Activated CD8-positive, alpha-beta memory T cell treated with anti-CD3 and anti-CD28 coated beads, Interleukin-2, amount 50 U/mL, for 48 hours (primary cell): ENCODE measurements at regions not wholly inside any gene's neighbourhood (a gene's known extent, or its start where the extent isn't known, plus 50 kb on each side); places are given as distances from the start of the nearest gene placed in this dataset.
"Not testable (repeated sequence)": the region's sequence is repeated elsewhere in the genome, so short reads cannot be mapped to it uniquely, and the experiment has no call there.

Experiments
- DNase-seq: peaks from one replicate; pipeline ENCODE4 v3.0.0-alpha.2; 2020

DNA sequence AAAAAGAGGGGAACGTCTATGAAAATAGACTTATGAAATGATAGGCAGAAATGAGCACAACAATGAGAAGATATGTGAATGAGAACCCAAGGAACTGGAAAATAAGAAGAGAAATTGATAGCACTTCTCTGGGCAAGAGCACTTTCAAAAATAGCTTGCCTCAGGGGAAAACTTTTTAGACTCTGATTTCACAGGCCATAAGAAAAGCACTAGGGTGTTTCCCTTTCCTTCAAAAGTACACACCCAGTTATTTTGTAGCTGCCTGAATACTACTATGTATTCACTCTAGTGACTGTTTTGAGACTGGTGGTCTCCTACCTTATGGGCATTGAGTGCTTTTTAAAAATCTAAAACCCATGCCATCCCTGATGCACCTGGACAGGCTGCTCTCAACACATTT lies 172.3 kb upstream of the SOX6 start:
- no peak for DNase-seq

DNA sequence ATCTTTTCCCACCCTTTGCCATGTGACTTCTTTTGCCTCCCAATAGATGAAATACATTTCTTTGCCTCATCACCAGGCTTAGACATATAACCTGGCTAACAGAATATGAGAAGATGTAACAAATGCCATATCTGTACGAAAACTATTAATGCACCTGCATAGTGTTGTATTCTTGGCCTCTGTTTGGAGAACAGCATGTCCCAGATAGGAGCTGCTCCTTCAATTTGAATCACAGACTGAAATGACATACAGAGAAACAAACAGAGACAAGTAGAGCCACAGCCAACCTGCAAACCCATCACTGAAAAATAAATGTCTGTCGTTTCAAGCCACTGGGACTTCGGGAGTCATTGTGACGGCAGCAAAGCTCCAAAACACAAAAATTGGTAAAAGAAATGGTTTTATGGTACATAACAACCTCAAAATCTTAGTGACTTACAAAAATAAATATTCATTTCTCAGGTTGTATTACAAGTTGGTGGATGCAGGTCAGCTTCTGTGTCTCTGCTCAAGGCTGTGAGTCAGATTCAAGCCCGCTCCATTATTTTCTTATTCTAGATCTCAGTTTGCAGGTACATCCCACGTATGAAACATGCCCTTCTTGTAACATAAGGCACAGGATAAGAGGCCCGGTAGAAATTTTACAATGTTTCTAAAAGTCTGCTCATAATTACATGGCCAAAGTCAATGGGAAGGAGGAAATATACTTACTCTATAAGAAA lies 171.3 kb upstream of the SOX6 start:
- no peak for DNase-seq

DNA sequence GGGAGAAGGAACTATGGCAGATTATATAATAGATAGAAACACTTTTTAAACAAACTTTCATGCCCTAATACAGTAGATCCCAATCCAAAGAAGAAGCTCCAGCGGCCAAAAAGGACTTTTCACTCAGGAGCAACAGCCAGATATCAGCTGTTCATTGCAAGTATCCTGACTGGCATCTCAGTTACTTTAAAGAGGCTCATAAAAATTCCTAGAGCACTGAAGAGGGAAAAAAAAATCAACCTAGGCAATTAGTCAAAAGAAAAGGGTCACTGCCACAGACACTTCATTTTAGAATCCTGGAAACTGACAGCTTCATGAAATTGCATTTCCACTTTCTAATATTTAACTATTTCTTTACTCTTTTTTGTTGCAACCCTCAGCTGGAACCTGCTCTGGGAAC lies 170.6 kb upstream of the SOX6 start:
- DNase-seq: no peak

DNA sequence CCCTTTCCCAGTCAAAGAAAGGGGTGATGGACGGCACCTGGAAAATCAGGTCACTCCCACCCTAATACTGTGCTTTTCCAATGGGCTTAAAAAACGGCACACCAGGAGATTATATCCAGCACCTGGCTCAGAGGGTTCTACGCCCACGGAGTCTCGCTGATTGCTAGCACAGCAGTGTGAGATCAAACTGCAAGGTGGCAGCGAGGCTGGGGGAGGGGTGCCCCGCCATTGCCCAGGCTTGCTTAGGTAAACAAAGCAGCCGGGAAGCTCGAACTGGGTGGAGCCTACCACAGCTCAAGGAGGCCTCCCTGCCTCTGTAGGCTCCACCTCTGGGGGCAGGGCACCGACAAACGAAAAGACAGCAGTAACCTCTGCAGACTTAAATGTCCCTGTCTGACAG lies 164.4 kb upstream of the SOX6 start:
- DNase-seq: not testable (repeated sequence)

DNA sequence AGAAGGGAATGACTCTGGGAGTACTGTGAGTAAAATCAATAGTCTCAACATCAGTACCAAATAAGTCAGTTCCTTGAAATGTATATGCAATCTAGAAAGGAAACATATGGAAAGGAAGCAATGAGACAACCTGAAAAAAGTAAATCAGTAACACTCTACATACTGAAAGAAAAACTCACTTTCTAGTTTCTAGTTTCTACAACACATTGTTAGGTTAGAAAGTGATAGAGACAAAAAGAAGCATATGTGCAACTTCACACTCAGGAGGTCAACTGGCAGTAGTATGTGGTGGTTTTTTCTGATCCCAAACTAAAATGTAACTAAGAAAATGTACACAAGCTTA lies 156.5 kb upstream of the SOX6 start:
- DNase-seq: no peak

DNA sequence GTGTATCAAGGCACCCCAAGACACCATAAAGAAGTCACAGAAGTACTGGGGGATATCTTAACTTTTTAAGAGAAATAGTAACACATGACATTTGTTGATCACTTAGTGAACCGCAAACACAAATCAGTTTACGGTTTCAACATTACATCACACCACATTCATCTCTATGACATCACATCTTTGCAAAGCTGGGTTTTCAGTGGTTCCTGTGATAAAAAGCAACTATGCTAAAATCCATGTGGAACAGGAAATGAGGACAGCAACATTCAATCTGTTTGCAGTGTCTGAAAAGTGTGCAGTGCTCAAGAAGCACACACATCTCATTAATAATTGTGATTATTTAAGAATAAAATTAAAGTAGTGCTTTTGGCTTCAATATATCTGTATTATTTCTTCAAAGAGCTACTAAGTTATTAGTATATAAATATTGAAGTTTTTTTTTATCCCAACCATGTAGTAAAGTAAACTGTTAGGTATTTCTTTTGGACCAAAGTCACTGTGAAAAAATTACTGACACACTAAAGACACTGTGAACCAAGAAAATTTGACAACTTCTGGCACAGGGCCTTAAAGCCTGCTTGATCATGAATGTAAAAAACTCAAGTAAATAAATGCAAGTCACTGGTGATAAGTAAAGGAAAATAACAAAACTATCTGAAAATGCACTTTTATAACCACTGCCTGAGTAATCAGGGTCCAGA lies 156.0 kb upstream of the SOX6 start:
- no peak for DNase-seq

DNA sequence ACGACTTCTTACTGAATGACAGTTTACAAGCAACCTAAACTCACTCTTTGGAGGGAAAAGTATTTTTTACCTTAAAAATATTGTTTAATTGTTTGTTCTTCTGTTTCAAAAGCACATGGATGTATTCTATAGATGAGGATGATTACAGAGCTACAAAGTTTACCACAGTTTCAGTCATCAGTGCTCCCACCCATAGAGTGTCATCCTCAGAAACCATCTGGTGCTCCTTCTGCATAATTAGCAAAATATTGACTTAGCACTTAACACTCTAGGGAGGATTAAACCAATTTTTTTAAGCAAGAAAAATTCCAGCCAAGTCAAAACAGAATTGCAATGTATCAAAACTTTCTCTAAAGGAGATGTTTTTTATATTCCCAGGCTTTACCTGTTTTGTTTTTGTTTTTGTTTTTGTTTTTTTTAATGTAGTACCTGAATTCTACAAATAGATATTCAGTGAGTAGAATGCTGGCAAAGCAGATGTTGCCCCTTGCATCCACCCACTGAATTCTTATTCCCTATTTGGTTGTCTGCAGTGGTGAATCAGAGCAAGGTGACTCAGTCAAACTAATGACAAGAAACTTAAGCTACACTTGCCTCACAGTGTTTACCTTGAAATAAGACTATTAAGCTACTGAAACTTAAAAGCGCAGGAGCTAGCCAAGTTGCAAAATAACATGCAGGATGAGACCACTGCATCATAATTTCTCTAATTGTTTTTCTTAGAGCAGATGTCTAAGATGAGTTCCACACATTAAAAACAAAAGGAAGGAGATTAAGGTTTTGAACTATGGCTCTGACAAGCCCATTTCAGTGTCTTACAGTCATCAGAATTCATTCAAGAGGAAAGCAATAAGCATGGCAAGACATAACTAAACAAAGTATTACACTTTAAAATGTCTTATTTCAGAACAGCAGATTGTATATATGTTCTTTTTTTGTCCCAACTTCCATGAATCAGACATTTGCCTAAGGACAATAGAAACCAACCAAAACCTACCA lies 155.1 kb upstream of the SOX6 start:
- no peak for DNase-seq

DNA sequence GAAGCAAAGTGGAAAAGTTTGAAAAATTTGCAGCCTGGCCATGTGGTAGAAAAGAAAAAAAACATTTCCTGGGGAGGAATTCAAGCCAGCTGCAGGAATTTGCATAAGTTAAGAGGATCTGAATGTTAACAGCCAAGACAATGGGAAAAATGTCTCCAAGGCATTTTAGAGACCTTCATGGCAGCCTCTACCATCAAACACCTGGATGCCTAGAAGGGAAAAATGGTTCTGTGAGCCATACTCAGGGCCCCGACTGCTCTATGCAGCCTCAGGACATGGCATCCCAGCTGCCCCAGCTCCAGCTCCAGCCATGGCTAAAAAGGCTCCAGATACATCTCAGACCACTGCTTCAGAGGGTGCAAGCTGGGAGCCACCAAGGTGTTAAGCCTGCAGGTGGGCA lies 149.1 kb upstream of the SOX6 start:
- DNase-seq: no peak

DNA sequence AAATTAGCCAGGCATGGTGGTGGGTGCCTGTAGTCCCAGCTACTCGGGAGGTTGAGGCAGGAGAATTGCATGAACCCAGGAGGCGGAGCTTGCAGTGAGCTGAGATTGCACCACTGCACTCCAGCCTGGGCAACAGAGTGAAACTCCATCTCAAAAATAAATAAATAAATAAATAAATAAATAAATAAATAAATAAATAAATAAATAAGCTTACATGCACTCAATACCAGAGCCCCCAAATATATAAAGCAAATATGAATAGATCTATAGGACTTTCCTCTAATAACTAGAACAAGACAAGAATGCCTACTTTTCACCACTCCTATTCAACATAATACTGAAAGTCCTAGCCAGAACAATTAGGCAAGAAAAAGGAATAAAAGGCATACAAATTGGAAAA lies 147.5 kb upstream of the SOX6 start:
- not testable (repeated sequence) for DNase-seq

DNA sequence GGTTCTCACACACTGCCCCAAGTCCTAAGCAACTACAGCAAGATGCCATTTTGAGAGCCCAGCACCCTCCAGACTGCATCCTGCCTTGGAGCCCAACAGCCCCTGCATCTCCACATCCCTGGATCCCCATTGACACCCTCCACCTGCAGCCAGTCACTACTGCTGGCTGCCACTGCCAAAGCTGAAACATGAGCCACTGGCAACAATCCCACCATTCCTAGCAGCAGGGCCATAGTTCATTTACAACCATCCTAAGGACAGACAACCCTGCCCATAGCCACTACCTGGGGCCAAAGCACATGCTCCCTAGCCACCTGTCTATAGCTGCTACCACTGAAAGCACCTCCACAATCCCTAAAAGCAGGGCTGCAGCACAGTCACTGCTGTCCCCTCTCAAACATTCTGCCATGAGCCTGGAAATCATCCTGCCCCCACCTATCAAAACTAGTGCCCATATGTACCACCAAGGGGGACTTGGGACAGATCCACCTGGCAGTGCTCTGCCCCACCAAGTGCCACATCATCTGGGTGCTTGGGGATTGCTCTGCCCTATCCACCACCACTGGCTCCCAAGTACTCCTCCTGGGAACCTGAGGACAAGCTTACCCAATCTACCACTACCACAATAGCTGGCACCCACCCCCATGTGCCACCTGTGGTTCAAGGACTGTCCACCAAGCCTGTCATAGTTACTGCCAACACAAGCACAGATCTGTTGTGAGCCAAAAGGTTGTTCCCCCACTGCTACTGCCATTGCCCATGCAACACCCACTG lies 138.8 kb upstream of the SOX6 start:
- DNase-seq: no peak

DNA sequence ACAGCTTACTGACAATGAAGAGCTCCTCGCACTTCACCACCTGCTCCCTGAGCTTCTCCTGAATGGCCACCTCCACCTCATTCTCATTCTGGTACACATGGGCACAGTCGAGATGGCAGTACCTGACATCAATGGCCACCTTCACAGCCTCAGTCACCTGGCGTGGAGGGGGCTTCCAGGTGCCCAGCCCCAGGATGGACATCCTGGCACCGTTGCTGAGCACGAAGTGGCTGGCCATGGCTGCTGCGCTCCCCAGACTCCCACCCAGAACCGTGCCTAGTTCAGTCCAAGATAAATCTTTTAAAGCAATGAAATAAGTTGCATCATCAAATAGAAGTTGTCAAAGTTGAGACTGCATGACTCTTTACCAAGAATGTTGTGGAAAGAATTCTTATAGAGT lies 128.1 kb upstream of the SOX6 start:
- no peak for DNase-seq

DNA sequence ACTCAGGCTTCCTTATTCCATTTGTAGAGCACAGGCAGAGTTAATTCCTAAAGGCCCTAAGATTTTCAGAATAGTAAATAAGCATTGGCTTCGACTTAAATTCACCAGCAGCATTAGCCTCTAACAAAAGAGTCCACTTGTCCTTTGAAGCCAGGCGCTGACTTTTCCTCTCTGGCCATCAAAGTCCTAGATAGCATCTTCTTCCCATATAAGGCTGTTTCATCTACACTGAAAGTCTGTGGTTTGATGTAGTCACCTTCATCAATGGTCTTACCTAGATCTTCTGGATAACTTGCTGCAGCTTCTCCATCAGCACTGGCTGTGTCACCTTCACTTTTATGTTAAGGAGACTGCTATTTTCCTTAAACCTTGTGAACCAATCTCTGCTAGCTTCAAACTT lies 118.3 kb upstream of the SOX6 start:
- DNase-seq: no peak

DNA sequence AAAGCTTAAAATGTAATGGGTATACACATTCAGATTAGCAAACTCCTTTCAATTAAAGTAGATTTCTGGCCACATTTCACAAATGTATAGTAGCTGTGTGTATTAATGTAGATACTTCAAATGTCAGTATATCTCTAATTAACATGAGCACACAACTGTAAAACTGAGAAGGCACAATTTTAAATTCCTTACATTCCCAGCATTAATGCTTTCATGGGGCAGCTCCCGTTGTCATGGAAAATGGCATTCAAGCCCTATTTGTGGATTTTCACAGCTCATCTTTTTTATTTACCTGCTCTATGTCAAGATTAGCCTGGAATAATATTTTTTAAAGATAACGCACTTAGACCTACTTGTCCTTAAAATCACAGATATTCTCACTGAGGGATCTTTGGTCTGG lies 113.6 kb upstream of the SOX6 start:
- DNase-seq: no peak

DNA sequence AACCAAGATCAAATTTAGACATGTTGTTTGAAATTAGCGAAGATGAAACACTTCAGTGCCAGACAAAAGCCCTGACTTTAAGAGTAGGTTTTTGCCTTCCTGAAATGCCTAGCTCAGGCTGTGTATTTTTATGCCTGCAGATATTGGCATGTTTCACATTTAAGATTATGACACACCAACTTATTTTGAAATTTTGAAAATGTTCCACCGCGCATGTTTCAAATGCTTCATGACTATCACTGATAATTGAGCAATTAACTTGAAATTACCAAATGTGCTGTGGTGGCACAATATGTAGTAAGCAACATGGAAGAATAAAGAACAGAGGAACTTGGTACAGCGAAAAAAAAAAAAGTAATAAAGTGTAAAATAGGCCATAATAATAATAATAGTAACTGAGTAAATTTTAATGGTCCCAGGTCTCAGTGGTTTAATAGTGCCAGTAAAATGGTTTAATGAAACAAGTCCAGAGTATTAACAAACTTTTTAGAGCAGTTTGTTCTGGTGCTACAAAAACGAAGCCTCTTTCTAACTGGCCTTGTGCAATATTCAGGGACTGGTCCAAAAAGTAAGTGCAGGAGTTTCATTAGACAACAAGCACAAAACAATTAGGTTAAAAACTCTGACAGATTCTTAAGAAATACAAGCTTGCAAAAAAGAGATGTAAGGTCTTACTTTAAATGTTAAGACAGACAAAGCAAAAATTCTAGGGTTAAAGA lies 112.5 kb upstream of the SOX6 start:
- no peak for DNase-seq

DNA sequence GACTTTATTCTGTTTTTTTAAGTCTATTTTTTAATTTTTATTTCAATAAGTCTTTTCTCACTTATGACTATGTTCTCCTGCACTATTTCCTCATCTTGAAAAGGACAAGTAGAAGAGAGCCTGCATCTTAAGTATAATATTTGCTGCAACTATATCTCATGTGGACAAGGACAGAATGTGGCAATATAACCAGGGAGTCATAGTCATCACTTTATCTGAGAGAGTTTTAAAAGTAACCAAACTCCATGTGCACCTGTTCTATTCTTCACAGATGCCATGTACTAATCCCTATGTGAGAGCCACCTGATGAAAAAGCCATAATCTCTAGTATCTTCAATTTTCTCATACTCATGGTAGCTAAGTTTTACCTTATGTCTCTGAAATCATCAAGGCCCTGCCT lies 104.2 kb upstream of the SOX6 start:
- DNase-seq: no peak

DNA sequence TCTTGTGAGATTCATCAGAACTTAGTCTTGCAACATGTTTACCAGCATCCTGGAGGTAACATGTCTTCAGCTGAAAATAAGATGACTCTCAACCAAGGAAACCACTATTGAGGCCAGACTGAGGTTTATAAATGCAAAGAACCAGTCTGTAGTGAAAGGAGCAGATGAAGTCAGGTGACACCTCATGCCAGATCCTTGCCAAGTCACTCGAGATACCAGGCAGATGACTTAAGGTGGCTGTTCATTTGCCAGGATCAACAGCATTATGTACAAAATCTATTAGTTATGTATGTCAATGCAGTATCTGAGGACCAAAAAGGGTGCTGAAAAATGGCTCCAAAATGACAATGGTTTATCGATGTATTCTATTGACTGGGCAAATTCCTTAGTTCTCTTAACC lies 100.0 kb upstream of the SOX6 start:
- DNase-seq: no peak

DNA sequence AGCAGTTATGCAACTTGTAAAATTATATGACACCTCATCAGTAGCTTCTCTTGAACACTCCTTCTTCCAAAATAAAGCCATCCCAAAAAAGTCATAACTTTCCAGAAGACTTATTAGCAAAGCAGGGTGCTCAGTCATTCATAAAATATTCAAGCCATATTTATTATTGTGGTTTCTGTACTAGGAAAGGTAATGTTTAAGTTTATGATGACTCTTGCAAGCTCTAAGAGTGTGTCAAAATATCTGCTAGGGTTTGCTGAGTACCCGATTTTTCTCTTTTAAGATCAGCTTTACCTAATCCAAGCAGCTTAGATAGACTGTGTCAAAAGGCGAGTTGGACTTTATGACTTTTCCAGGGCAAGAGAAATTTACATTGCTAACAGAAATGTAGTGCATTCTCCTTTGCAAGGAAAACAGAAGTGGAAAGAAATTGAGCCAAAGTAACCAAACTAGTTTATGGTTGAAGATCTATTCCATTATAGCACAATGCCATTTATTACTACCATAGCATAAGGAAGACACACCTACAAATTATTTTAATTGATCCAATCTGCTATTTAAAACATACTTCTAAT lies 98.0 kb upstream of the SOX6 start:
- no peak for DNase-seq

DNA sequence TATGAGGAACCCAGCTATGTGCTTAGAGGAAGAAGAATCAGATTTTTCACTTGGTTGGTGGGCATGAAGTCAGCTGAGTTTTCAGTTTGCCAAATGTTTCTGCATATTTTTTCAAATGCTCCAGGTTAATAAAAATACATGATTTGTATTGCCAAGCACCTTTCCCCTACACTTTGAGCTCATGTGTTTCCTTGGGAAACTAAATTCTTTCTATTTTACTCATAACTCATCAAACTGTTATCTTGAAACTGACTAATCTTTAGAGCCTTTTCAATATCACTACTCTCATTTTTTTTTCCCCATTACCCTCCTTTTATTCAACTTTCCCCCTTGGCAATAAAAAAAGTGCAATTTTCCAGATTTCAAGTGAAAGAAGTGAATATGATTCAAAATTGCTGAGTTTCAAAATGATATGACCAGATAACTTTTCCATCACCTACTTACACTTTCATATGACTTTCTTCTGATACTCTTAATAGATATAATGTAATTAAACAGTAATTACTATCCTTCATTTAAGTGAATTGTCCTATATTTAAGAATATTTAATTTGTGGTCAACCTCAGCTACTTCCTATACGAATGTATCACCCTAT lies 91.9 kb upstream of the SOX6 start:
- no peak for DNase-seq

DNA sequence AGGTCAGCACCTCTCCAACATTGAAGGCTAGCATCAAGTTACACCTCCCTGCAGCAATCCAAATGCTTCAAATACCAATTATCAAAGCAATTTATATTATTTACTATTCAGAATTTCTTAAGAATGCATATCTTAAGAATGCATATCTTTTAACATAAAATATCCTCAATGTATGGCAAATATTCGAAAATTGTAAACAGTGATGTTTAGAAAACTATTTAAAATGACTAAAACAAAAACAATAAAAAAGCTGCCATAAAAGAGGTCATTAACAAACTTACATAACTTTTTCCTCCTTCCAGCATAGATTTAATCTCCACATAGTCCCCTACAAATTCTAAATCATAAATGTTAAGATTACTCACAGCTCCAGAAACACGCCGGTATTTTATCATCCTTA lies 85.1 kb upstream of the SOX6 start:
- DNase-seq: no peak

DNA sequence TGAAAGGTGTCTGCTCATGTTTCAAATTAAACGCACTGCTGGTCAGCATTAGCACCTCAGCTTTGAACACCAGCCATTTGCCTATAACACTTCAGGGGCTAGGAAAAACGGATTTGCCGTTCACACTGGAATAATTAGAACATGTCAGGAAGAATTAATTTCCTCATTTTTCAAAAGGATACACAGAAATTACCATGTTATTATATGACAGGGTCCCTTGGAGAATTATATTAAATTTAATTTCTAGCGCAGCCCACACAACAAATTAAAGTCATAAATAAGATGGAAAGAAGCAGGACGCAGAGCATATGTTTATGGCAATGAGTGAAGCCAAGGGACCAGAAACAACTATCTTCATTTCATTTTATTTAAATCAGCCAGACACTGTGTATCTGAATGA lies 83.8 kb upstream of the SOX6 start:
- DNase-seq: no peak

DNA sequence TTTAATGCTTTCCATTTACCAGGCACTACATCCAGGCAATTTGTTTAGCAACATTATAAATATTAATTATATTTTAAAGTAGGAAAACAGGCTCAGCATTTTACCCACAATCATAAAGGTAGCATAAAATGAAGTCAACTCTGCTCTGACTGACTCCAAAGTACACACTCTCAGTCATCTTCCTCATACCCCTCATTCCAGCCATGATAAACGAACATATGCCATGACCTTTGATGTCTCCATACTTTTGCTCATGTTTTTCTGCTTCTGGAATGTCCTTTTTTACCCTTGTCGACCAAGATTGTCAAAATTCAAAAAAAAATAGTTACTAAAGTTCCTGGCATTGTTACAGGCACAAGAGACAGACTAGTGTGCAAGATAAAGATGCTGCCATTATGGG lies 77.7 kb upstream of the SOX6 start:
- DNase-seq: no peak

DNA sequence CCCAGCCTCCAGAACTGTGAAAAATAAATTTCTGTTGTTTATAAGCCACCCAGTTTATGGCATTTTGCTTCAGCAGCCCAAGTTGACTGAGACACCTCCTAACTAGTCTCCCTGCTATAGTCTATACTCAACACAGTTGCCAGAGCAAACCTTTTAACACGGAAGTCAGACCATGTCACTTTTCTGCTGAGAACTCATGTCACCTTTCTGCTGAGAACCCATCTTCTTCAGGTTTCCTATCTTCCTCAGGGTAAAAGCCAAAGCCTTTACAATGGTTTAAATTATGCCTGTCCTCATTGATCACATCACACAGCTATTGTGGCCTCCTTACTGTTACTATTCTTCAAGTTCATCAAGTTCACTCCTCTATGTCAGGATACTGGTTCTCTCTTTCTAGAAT lies 74.3 kb upstream of the SOX6 start:
- DNase-seq: no peak
